ENCODE measurements at regions not wholly inside any gene's neighbourhood (a gene's known extent, or its start where the extent isn't known, plus 50 kb on each side); places are given as distances from the start of the nearest gene placed in this dataset.
"Not testable (repeated sequence)": the region's sequence is repeated elsewhere in the genome, so short reads cannot be mapped to it uniquely, and the experiment has no call there.

- no peak for DNase-seq
Observed at GRCh38 chr11:82045748-82046457, 687.8 kb downstream of the FAM181B start.

GRCh38 chr11:82043316-82043715 lies 690.3 kb downstream of the FAM181B start:
- no peak for DNase-seq

- DNase-seq = no peak
Observed at GRCh38 chr11:82041764-82042163, 691.9 kb downstream of the FAM181B start.

- DNase-seq = no peak
Observed at GRCh38 chr11:82038154-82038553, 695.5 kb downstream of the FAM181B start.

- DNase-seq = no peak
Observed at GRCh38 chr11:82034527-82034926, 699.1 kb downstream of the FAM181B start.

GRCh38 chr11:82027335-82027734 lies 706.3 kb downstream of the FAM181B start:
- not testable (repeated sequence) for DNase-seq

- DNase-seq = no peak
Observed at GRCh38 chr11:82024760-82025159, 708.9 kb downstream of the FAM181B start.

- DNase-seq = no peak
Observed at GRCh38 chr11:82012276-82012675, 721.4 kb downstream of the FAM181B start.

- no peak for DNase-seq
Observed at GRCh38 chr11:82009133-82009532, 724.5 kb downstream of the FAM181B start.

GRCh38 chr11:82007521-82007920 lies 726.1 kb downstream of the FAM181B start:
- no peak for DNase-seq

GRCh38 chr11:82004537-82005213 lies 729.0 kb downstream of the FAM181B start:
- DNase-seq = no peak

GRCh38 chr11:82003671-82004515 lies 729.8 kb downstream of the FAM181B start:
- no peak for DNase-seq

GRCh38 chr11:82003024-82003423 lies 730.6 kb downstream of the FAM181B start:
- DNase-seq = no peak

GRCh38 chr11:81995889-81996288 lies 737.8 kb downstream of the FAM181B start:
- peak in 1 of 2 experiments; percentile 0 for DNase-seq

GRCh38 chr11:81993755-81994154 lies 739.9 kb downstream of the FAM181B start:
- DNase-seq = no peak

GRCh38 chr11:81990659-81991443 lies 742.8 kb downstream of the FAM181B start:
- no peak for DNase-seq

GRCh38 chr11:81989093-81989492 lies 744.6 kb downstream of the FAM181B start:
- DNase-seq = no peak

- DNase-seq = no peak
Observed at GRCh38 chr11:81987829-81988472, 745.7 kb downstream of the FAM181B start.

- DNase-seq = no peak
Observed at GRCh38 chr11:81986556-81987161, 747.0 kb downstream of the FAM181B start.

GRCh38 chr11:81979448-81979847 lies 754.2 kb downstream of the FAM181B start:
- DNase-seq = no peak

- DNase-seq = no peak
Observed at GRCh38 chr11:81975261-81975900, 758.3 kb downstream of the FAM181B start.

All from NCI-H526 (cell line).